HepG2 (cell line): ENCODE measurements at regions not wholly inside any gene's neighbourhood (a gene's known extent, or its start where the extent isn't known, plus 50 kb on each side); places are given as distances from the start of the nearest gene placed in this dataset.

Experiments
- EZH2 ChIP-seq: conservative IDR thresholded peaks from 2 replicates; pipeline ENCODE4 v1.6.1; 2012; ENCODE audit warnings: mild to moderate bottlenecking, low read depth, low read length, moderate library complexity
- GABPB1 ChIP-seq: IDR thresholded peaks from 2 replicates; pipeline ENCODE4 v1.6.1; 2016; ENCODE audit warnings: mild to moderate bottlenecking, missing genetic modification reagents, moderate library complexity, missing compliant biosample characterization
- MED13 ChIP-seq: sonication (generic); formaldehyde crosslinking; IDR thresholded peaks from 2 replicates; pipeline ENCODE4 v1.5.0; 2020; ENCODE audit warnings: missing genetic modification reagents
- PHF8 ChIP-seq: sonication (generic); formaldehyde crosslinking; IDR thresholded peaks from 2 replicates; pipeline ENCODE4 v1.5.0; 2020; ENCODE audit warnings: missing genetic modification reagents
- POLR2A ChIP-seq, 2 experiments: IDR thresholded peaks; 2 replicates each; pipeline ENCODE4 v1.6.1; 2011; ENCODE audit warnings: low read depth in 2 of 2, low read length in 2 of 2, mild to moderate bottlenecking in 1 of 2, moderate library complexity in 1 of 2; ENCODE audit not compliant: insufficient read depth in 1 of 2
- POLR2AphosphoS5 ChIP-seq: IDR thresholded peaks from 2 replicates; pipeline ENCODE4 v1.6.1; 2012; ENCODE audit warnings: low read depth, low read length
- SETDB1 ChIP-seq: sonication (generic); formaldehyde crosslinking; IDR thresholded peaks from 2 replicates; pipeline ENCODE4 v1.5.1; 2020; ENCODE audit warnings: missing genetic modification reagents, mild to moderate bottlenecking, borderline replicate concordance
- ZNF274 ChIP-seq: sonication (generic); formaldehyde crosslinking; IDR thresholded peaks from 2 replicates; pipeline ENCODE4 v1.5.1; 2020; ENCODE audit warnings: mild to moderate bottlenecking, missing genetic modification reagents
- ZNF510 ChIP-seq: sonication (generic); formaldehyde crosslinking; IDR thresholded peaks from 2 replicates; pipeline ENCODE4 v1.4.0; 2020; ENCODE audit warnings: low read depth, mild to moderate bottlenecking, missing genetic modification reagents
- TF ChIP-seq, protein P1 (sequence below): sonication (generic); formaldehyde crosslinking; IDR thresholded peaks from 2 replicates; pipeline ENCODE4 v1.4.0; 2020; ENCODE audit warnings: missing genetic modification reagents, mild to moderate bottlenecking, borderline replicate concordance
- TF ChIP-seq, protein P2 (sequence below): sonication (generic); formaldehyde crosslinking; IDR thresholded peaks from 2 replicates; pipeline ENCODE4 v1.8.1; 2023; ENCODE audit warnings: mild to moderate bottlenecking, missing genetic modification reagents, borderline replicate concordance
- TF ChIP-seq, protein P3 (sequence below): sonication (generic); formaldehyde crosslinking; IDR thresholded peaks from 2 replicates; pipeline ENCODE4 v1.4.0; 2020; ENCODE audit warnings: missing genetic modification reagents, borderline replicate concordance
- TF ChIP-seq, protein P4 (sequence below): sonication (generic); formaldehyde crosslinking; IDR thresholded peaks from 2 replicates; pipeline ENCODE4 v1.5.0; 2020; ENCODE audit warnings: mild to moderate bottlenecking, missing genetic modification reagents, moderate library complexity
- TF ChIP-seq, protein P5 (sequence below): sonication (generic); formaldehyde crosslinking; IDR thresholded peaks from 2 replicates; pipeline ENCODE4 v1.8.1; 2022; ENCODE audit warnings: low read depth, mild to moderate bottlenecking, missing genetic modification reagents

DNA sequence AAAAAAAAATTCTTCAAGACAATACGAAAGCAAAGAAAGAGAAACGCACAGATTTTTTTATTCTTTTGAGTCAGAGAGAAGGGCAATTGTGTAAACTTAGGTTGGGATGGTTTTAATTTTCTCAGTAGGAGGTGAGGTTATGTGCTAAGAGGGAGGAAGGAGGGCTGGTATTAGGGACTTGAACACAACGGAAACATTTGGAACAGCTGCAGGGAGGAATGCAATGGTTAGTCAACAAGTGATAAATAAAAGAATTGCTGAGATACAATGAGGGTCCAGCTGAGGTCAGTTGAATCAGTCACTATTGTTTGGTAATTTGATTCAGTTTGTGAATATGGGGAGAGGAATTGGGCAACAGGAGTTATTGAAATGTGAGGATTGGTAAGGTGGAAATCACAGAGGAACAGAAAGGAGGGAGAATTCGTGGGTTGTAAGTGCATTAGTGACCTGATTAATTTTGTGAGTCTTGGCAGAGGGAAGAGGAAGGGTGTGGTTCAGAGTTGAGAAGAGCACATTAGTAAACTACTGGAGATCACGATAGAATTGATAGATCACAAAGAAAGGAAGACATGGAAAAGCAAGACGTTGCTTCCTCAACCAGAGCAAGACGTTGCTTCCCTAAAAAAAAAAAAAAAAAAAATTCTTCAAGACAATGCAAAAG, 499.5 kb upstream of the SPRY2 start:
- TF ChIP-seq MED13 (CRISPR knock-in tag) (no peak), GABPB1 (CRISPR knock-in tag) (no peak), SETDB1 (CRISPR knock-in tag) (no peak), ZNF274 (CRISPR knock-in tag) (no peak), ZNF510 (CRISPR knock-in tag) (no peak), POLR2AphosphoS5 (no peak), POLR2A (IDR thresholded peaks at IDR 0.05; ENCODE audit: insufficient read depth in 1 of 2, low read depth in 2 of 2, low read length in 2 of 2) (no peak), EZH2 (no peak), PHF8 (CRISPR knock-in tag) (no peak)
- TF ChIP-seq, protein P1, sequence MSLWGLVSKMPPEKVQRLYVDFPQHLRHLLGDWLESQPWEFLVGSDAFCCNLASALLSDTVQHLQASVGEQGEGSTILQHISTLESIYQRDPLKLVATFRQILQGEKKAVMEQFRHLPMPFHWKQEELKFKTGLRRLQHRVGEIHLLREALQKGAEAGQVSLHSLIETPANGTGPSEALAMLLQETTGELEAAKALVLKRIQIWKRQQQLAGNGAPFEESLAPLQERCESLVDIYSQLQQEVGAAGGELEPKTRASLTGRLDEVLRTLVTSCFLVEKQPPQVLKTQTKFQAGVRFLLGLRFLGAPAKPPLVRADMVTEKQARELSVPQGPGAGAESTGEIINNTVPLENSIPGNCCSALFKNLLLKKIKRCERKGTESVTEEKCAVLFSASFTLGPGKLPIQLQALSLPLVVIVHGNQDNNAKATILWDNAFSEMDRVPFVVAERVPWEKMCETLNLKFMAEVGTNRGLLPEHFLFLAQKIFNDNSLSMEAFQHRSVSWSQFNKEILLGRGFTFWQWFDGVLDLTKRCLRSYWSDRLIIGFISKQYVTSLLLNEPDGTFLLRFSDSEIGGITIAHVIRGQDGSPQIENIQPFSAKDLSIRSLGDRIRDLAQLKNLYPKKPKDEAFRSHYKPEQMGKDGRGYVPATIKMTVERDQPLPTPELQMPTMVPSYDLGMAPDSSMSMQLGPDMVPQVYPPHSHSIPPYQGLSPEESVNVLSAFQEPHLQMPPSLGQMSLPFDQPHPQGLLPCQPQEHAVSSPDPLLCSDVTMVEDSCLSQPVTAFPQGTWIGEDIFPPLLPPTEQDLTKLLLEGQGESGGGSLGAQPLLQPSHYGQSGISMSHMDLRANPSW (CRISPR knock-in tag), result no peak
- TF ChIP-seq, protein P2, sequence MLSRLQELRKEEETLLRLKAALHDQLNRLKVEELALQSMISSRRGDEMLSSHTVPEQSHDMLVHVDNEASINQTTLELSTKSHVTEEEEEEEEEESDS (CRISPR knock-in tag), result no peak
- TF ChIP-seq, protein P3, sequence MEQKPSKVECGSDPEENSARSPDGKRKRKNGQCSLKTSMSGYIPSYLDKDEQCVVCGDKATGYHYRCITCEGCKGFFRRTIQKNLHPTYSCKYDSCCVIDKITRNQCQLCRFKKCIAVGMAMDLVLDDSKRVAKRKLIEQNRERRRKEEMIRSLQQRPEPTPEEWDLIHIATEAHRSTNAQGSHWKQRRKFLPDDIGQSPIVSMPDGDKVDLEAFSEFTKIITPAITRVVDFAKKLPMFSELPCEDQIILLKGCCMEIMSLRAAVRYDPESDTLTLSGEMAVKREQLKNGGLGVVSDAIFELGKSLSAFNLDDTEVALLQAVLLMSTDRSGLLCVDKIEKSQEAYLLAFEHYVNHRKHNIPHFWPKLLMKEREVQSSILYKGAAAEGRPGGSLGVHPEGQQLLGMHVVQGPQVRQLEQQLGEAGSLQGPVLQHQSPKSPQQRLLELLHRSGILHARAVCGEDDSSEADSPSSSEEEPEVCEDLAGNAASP (CRISPR knock-in tag), result no peak
- TF ChIP-seq, protein P4, sequence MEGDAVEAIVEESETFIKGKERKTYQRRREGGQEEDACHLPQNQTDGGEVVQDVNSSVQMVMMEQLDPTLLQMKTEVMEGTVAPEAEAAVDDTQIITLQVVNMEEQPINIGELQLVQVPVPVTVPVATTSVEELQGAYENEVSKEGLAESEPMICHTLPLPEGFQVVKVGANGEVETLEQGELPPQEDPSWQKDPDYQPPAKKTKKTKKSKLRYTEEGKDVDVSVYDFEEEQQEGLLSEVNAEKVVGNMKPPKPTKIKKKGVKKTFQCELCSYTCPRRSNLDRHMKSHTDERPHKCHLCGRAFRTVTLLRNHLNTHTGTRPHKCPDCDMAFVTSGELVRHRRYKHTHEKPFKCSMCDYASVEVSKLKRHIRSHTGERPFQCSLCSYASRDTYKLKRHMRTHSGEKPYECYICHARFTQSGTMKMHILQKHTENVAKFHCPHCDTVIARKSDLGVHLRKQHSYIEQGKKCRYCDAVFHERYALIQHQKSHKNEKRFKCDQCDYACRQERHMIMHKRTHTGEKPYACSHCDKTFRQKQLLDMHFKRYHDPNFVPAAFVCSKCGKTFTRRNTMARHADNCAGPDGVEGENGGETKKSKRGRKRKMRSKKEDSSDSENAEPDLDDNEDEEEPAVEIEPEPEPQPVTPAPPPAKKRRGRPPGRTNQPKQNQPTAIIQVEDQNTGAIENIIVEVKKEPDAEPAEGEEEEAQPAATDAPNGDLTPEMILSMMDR (CRISPR knock-in tag), result no peak
- TF ChIP-seq, protein P5, sequence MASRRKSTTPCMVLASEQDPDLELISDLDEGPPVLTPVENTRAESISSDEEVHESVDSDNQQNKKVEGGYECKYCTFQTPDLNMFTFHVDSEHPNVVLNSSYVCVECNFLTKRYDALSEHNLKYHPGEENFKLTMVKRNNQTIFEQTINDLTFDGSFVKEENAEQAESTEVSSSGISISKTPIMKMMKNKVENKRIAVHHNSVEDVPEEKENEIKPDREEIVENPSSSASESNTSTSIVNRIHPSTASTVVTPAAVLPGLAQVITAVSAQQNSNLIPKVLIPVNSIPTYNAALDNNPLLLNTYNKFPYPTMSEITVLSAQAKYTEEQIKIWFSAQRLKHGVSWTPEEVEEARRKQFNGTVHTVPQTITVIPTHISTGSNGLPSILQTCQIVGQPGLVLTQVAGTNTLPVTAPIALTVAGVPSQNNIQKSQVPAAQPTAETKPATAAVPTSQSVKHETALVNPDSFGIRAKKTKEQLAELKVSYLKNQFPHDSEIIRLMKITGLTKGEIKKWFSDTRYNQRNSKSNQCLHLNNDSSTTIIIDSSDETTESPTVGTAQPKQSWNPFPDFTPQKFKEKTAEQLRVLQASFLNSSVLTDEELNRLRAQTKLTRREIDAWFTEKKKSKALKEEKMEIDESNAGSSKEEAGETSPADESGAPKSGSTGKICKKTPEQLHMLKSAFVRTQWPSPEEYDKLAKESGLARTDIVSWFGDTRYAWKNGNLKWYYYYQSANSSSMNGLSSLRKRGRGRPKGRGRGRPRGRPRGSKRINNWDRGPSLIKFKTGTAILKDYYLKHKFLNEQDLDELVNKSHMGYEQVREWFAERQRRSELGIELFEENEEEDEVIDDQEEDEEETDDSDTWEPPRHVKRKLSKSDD (CRISPR knock-in tag), result no peak
